ENCODE measurements at regions not wholly inside any gene's neighbourhood (a gene's known extent, or its start where the extent isn't known, plus 50 kb on each side); places are given as distances from the start of the nearest gene placed in this dataset.
"Not testable (repeated sequence)": the region's sequence is repeated elsewhere in the genome, so short reads cannot be mapped to it uniquely, and the experiment has no call there.

DNA sequence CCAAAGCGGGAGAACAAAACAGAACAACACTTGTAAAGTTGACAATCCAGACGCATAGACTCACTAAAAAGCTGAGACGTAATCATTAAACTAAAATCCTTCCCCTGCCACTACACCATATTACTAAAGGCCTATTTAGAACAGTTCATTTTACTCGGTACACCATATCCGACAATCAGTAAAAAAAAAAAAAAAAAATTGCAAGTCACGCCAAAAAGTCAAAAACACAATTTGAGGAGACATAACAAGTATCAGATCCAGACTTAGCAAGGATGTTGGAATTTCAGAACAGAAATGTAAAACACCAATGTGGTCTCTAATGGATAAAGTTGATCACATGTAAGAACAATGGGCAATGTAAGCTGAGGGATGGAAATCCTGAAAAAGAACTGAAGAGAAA lies 1899.4 kb downstream of the STIM2 start:
- DNase-seq = no peak

DNA sequence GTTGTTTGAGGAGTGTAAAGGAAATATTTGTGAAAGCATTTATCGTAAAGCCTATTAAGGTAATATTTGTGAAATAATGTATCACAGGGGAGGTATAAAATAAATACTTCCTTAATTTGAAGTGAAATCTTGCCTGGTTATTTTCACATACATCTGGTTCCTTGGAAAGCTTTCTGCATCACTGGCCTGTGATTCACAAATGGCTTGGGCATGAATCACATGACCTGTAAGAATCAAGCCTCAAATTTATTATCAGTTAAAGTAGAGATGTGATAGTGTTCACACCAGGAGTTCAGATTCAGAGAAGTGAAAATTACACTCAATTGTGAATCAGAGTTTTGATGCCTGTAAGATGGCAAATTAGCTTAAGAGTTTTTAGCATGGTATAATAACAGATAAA lies 1911.4 kb downstream of the STIM2 start:
- no peak for DNase-seq

DNA sequence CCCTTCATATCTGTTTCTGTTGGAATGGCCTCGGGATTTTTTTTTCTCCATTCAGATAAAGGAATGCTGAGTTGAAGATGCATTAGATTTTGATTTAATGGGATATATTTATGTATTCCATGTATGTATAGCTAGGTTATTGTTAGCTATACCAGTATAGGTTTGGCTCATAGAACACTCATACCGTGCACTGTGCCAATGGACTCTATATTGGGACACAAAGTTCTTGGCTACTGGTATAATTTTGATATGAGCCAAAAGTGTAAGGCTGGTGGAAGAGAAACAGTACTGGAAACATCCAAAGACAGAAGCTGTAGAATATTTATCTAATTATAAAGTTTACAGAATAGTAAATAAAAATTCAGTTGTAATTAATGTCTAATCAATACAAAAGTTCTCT lies 1912.1 kb downstream of the STIM2 start:
- no peak for DNase-seq

DNA sequence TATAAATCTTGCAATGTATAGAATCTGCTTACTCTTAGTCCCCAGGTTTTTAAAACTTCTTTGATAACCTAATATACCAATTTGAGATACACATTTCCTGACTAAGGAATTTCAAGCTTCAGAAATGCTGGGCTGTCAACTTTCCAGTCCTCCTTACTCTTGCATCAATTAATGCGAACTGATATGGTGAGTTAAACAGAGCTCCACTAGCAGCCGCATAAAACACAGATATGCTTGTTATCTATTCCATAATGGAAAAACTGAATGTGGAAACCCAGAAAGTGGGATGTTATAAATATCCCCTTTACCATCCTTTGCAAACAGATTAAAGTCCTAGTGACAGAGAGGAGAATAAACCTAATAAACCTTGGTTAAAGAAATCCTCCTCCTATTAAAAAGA lies 1913.7 kb downstream of the STIM2 start:
- no peak for DNase-seq

DNA sequence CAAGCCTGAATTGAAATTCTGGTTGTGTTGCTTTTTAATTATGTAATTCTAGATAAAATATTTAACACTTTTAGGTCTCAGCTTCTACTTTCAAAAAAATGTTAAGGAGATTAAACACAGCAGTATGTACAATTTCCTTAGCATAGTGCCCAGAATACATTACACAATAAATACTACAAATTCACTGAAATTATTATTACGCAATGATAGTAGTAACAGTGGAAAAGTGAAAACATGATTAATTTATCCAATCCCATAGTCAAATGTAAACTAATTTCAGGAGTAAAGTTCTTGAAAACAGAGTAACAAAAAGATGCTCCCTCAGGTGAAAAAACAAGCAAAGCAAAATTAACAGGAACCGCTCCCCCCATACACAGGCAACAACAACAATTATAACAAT lies 1915.4 kb downstream of the STIM2 start:
- DNase-seq = no peak

DNA sequence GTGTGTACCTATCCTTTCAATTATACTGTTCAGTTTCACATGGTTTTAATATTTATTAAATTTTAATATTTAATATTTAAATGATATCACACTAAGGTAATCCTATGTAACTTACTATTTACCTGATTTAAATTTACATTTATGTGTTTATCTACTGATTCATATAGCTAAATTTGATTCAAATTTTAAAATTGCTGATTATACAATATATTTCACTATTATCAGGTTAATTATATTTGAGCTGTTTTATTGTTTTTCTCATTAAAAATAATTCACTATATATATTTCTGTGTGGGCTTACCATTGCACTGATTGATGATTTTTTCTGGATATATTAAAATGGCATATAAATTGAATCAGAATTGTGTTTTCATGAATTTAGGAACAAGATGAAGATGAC lies 1923.5 kb downstream of the STIM2 start:
- DNase-seq = no peak

DNA sequence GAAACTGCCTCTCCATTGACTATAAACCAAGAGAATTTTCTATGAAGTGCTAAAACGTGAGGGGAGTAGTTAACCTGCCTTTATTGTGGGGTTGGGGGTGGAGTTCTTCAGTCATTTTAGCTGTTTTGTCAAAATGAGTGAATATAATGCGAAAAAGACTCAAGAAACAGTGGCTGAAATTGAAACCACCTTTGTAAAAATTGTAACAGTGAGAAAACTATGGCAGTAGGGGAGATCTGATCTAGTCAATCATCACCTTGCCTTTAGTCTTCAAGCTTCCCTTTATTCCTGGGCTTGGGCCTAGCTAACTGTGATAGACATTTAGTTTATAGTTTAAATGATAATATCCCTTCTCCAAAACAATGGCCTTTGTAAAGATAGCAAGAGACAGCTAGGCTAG lies 1927.3 kb downstream of the STIM2 start:
- DNase-seq = no peak

DNA sequence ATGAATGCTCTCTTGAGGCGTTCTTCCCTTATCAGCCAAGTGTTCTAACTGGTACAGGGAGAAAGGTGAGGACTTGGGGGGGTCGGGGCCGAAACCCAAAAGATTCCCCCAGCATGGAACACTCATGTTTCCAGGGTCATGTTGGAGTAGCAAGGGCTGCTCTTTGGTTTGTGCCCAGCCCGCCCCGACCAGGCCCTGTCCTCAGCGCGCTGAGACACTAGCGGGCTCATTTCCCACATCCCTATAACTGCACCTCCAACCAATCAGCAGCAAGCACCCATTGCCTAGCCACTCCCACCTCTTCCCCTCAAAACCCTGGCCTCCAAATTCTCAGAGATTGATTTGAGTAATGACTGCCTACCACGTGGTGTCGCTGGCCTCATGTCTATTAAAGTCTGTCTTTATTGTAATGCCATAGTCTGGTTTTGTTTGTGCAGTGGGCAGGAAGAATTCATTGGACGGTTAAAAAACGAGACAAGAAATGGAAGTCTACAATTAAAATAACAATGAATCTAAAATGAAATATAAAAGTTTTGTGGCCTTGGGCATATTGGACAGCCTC lies 1928.4 kb downstream of the STIM2 start:
- DNase-seq = peak; percentile 48

DNA sequence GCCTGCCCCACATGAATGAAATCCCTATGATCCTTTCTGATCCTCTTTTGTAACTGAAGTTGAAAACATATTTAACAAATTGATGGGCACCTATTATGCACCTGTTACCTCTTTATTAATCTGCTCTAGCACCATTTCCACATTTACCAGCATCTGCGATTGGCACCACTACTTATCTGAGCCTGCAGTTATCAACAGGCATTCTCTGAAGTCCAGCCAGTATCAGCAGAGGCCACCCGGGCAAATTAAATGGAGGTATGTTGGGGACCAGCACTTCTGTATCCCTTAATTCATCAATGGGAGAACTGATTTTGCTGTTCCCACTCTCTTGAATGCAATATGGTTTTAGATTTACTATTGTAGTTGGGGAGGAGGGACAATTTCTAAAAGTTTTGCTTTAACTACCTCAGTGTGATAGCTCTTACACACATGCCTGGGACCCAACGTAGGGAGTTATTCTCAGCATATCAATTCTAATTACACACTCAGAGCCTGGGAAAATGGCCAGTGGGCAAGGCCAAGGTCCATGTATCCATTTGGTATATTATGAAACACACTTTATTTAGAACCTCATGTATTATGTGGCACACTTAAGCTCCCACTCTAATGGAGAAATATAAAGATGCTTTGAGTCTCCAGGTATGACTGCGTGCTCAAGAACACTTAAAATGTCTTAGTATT lies 1927.1 kb upstream of the PCDH7 start:
- DNase-seq = no peak

DNA sequence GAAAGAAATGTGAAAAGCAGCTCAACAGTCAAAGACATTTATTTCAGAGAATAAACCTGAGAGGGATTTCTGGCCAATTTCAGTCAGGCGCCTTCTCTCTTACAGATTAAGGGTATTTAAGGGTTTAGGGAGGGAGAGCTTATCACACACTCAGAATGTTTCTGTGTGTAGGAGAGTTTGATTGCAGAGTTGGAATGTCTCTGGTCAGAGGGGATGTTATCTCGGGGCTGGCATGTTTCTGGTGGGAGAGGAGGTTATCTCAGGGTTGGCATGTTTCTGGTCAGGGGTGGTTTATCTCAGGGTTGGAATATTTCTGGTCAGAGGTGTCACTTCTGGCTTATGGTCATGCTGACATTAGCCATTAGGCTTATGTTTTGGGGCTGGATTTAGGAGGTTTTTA lies 1920.5 kb upstream of the PCDH7 start:
- no peak for DNase-seq

DNA sequence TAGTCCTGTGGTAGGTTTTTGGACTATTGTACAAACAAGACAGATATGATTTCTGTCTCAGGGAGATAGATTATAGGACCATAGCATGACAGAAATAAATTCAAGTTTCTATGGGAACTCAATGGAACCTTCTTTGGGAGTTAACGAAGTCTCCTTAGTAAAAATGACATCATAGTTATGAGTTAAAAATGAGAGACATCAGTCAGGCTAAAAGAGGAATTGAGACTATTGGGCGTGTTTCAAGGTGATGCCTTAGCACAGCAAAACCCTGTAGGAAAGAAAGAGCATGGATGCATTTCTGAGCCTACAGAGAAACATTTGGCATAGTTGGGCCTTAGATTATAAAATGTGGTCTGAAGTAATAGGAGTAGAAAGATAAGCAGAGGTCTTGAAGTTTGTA lies 1909.1 kb upstream of the PCDH7 start:
- no peak for DNase-seq

DNA sequence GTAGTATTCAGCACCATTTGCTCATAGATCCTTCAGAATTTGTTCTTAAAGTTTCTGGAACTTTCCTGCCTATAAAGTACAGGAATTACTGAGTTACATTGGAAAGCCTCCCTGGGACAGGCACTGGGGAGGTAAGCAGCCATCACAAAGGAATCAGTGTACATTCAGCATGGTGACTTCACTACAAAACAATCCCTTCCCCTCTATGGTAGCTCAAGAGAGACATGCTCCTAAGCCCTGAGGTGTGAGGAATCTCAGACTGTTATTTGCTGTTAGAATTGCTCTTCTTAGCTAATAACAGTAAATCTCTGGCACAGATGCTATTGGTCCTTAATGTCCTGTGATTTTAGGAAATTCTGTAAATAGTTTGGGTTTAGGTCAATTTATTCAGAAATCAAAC lies 1898.0 kb upstream of the PCDH7 start:
- DNase-seq = no peak

DNA sequence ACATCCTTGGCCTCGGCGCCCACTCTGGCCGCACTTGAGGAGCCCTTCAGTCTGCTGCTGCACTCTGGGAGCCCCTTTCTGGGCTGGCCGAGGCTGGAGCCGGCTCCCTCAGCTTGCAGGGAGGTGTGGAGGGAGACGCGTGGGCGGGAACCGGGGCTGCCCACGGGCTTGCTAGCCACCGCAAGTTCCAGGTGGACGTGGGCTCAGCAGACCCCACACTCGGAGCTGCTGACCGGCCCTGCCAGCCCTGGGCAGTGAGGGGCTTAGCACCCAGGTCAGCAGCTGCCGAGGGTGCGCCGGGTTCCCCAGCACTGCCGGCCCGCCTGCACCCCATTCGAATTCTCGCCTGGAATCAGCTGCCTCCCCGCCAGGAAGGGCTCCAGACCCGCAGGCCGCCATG lies 1892.3 kb upstream of the PCDH7 start:
- no peak for DNase-seq

DNA sequence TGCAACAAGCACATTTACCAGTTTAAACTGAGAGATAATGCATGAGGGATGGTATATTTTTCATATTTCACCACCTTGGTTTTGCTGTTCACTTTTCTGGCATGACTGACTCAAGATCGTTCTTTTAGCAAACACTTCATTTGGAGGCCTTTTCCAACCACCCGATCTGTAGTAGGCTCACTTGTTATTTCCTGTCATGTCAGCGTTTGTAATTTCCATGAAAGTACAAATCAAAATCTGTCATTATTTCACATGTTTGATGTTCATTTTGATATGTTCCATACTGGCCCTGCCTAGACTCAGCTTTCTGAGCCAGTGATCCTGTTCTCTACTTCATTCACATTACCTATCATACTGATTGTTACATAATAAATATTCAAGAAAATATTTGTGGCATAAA lies 1888.3 kb upstream of the PCDH7 start:
- DNase-seq = no peak

DNA sequence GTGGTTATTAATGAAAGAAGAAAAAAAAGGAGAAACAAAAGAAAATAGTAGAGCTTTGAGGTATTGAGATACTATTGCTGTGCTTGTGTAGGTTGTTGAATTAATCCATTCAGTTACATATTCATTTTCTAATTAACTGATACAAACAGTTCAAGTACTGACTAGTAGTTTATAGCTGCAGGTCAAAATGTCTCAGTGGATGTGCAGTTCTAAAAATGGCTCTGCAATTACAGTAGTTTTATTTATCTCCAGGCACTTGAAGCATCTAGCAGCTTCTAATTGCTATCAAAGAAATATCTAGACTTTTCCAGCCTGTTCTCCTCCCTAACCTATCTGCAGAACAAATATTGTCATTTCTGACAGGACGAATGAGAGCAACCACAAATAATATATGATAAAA lies 1887.7 kb upstream of the PCDH7 start:
- no peak for DNase-seq

DNA sequence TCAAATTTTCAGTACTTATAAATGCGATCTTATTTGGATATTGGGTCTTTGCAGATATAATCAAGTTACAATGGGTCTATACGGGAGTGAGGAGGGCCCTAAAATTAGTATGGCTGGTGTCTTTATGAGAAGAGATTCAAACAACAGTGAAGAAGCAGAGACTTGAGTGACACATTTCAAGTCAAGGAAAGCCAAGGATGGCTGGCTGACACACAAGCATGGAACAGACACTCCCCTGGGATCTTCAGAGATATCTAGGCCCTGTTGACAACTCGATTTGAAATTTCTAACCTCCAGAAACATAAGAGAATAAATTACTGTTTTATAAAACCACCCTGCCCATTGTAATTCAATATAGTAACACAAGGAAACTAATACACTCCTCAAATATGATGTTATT lies 1886.0 kb upstream of the PCDH7 start:
- DNase-seq = no peak

DNA sequence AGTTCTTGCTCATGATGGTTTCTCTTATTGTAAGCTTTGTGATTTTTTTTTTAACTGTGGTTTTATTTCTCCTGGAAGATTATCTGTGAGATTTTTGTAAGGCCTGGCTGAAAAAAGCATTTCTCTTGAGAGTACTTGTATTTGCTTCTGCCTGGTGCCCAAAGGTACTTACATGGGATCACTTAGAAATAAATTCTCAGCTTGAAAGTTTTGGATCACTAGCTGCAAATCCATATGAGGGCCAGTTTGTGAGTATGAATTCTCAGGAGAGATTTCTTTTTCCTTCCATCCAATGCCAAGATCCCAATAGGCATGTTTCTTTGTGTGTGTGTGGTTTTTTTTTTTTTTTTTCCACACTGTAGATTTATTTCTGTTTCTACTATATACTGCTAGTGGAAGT lies 1884.7 kb upstream of the PCDH7 start:
- DNase-seq = peak; percentile 23

DNA sequence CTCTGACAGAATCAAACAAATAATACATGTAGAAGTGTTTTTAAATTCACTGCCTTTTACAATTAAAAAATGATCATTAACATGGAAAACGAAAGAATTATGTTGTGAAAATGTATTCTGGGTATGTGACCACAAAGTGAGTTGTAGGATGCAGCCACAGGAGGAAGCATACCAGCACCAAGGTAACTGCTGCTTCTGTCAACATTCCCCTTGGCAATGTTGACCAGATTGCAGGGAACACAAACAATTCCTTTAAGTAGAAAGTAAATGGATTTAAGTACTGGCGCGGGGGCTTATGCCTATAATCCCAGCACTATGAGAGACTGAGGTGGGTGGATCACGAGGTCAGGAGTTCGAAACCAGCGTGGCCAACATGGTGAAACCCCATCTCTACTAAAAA lies 1877.9 kb upstream of the PCDH7 start:
- peak; percentile 72 for DNase-seq

DNA sequence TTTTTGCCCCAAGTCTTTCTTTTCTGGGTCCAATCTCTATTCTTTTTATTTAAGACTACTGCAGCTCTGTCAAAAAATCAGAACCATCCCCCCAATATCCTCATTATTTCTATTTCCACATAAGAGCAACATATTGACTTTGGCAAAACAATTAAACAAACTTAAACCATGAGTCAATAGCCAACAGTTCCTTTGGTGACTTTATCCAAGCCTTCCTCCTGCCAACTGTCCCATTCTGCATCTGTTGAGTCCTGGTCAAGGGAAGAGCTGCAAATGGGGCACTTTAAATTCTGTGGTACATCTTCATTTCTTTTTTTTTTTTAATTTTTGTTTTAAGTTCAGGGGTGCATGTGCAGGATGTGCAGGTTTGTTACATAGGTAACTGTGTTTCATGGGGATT lies 1875.0 kb upstream of the PCDH7 start:
- DNase-seq = no peak

DNA sequence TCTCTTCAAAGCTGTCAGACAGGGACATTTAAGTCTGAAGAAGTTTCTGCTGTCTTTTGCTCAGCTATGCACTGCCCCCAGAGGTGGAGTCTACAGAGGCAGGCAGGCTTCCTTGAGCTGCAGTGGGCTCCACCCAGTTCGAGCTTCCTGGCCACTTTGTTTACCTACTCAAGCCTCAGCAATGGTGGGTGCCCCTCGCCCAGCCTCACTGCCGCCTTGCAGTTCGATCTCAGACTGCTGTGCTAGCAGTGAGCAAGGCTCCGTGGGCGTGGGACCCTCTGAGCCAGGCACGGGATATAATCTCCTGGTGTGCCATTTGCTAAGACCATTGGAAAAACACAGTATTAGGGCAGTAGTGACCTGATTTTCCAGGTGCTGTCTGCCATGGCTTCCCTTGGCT lies 1863.1 kb upstream of the PCDH7 start:
- DNase-seq = not testable (repeated sequence)

DNA sequence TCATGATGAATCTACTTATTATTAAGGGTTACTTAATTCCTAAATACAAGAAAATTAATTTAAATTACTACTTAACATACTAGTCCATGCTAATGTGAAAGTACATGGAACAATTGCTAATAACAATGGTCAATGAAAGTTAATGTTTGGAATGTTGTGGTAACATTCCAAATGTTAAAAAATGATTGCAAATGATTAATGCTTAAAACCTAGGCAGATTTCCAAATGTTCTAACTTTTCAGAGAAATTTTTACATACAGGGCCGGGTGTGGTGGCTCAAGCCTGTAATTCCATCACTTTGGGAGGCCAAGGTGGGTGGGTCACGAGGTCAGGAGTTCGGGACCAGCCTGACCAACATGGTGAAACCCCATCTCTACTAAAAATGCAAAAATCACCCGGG lies 1851.3 kb upstream of the PCDH7 start:
- DNase-seq = no peak

DNA sequence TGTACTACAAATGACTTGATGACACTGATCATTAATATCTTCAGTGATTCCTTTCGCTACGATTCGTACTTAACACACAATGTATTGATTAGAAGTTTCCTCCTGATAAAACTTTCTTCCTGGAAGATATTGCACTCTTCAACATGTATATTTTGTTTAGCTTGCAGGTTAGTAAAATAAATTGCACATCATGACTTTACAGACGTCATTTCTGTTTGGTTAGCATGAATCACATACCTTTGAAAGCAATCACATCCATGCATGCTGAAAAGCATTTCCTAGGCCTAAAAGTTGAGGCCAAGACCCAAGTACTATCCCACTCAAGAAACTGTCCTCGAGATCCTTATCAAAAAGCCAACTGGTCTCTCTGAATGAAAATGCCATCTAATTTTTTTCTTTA lies 1841.0 kb upstream of the PCDH7 start:
- DNase-seq = no peak

DNA sequence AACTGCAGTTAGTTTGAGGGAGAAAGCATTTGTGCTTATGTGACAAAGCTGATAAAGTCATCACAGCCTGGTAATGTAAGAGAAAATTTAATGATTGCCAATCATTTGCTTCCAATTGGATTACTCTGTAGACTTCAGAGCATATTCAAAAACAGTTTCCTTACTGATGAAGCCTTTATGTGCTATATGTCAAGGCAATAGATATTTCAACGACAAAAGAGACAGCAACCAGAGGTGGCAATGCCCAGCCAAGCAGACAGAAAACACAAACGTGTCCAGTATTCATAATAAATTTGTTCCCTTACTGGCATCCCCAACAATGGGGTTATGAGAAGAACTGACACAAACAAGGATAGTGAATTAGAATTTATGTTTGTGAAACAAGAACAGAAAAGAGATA lies 1840.3 kb upstream of the PCDH7 start:
- DNase-seq = no peak

DNA sequence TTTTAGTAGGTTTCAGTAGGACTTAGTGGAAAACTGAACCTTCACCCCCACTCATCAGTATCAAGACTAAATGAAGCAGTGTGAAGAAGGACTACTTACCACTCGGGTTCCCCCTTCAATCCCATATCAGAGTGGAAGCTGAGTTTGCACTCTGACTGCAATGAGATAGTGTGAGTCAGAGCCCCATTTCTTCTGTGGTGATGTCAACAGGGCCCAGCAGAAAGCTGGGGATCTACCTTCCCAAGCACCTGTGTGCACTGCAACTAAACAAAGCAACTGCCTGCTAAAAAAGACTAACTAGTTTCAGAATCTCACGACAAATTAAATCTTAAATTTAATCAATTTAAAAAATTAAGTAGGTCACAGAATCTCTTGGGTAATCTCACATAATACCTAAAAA lies 1837.0 kb upstream of the PCDH7 start:
- DNase-seq = peak; percentile 52

DNA sequence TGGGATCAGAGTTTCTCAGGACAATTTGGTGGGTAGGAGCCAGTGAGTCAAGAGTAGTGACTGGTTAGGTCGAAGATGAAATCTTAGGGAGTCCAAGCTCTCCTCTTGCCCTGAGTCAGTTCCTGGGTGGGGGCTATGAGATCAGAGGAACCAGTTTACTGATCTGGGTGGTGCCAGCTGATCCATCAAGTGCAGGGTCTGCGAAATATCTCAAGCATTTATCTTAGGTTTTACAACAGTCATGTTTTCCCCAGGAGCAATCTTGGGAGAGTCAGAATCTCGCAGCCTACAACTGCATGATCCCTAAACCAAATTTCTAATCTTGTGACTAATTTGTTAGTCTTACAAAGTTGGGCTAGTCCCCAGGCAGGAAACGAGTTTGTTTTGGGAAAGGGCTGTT lies 1833.2 kb upstream of the PCDH7 start:
- DNase-seq = no peak

Measured in NCI-H69 (cell line).